ENCODE measurements at regions not wholly inside any gene's neighbourhood (a gene's known extent, or its start where the extent isn't known, plus 50 kb on each side); places are given as distances from the start of the nearest gene placed in this dataset.

- TF ChIP-seq CTCF (IDR thresholded peaks at IDR 0.05): no peak
- intact Hi-C loops (cut with DNase I): no loop called here
- Histone ChIP-seq H3K27me3 (no peaks in the 10 kb centered on the region), H3K4me3 (no peak overlapping the region), H3K4me1 (no peaks in the 10 kb centered on the region), H3K9ac (ENCODE audit: low read depth in 2 of 2, low read length in 2 of 2) (no peak overlapping the region), H3K27ac (no peak overlapping the region), H3K9me3 (no peaks in the 10 kb centered on the region), H3K36me3 (no peaks in the 10 kb centered on the region)
- no peak for DNase-seq
Observed at GRCh38 chr3:117700573-117701360, 991.2 kb downstream of the TUSC7 start.

- no peak for DNase-seq
- no peak overlapping the region for H3K27ac ChIP-seq
- no peaks in the 10 kb centered on the region for H3K9me3 ChIP-seq
- H3K4me3 ChIP-seq: no peak overlapping the region
- no peak overlapping the region for H3K9ac ChIP-seq (ENCODE audit: low read depth in 2 of 2, low read length in 2 of 2)
- H3K27me3 ChIP-seq: no peaks in the 10 kb centered on the region
- H3K36me3 ChIP-seq: no peaks in the 10 kb centered on the region
- no peak for TF ChIP-seq CTCF (IDR thresholded peaks at IDR 0.05)
- intact Hi-C loops (cut with DNase I): no loop called here
- H3K4me1 ChIP-seq: no peaks in the 10 kb centered on the region
Observed at GRCh38 chr3:117705011-117705410, 995.4 kb downstream of the TUSC7 start.

GRCh38 chr3:117706037-117706436 is 996.5 kb downstream of the TUSC7 start:
- DNase-seq: no peak
- intact Hi-C loops (cut with DNase I): no loop called here
- H3K9ac ChIP-seq (ENCODE audit: low read depth in 2 of 2, low read length in 2 of 2): no peak overlapping the region

GRCh38 chr3:117706756-117707155 is 997.2 kb downstream of the TUSC7 start:
- Histone ChIP-seq H3K4me1 (no peaks in the 10 kb centered on the region), H3K27me3 (no peaks in the 10 kb centered on the region), H3K9me3 (no peaks in the 10 kb centered on the region), H3K9ac (ENCODE audit: low read depth in 2 of 2, low read length in 2 of 2) (no peak overlapping the region), H3K27ac (no peak overlapping the region), H3K4me3 (no peak overlapping the region), H3K36me3 (no peaks in the 10 kb centered on the region)
- intact Hi-C loops (cut with DNase I): no loop called here
- DNase-seq: no peak
- TF ChIP-seq CTCF (IDR thresholded peaks at IDR 0.05): no peak

More at GRCh38 chr3:117706037-117706436, 996.5 kb downstream of the TUSC7 start:
- no peak for TF ChIP-seq CTCF (IDR thresholded peaks at IDR 0.05)
- no peaks in the 10 kb centered on the region for H3K27me3 ChIP-seq
- no peak overlapping the region for H3K27ac ChIP-seq
- H3K4me3 ChIP-seq: no peak overlapping the region
- no peaks in the 10 kb centered on the region for H3K4me1 ChIP-seq
- H3K36me3 ChIP-seq: no peaks in the 10 kb centered on the region
- H3K9me3 ChIP-seq: no peaks in the 10 kb centered on the region

GRCh38 chr3:117708601-117709000 is 999.0 kb downstream of the TUSC7 start:
- Histone ChIP-seq H3K27ac (no peak overlapping the region), H3K9me3 (no peaks in the 10 kb centered on the region), H3K4me1 (no peaks in the 10 kb centered on the region), H3K9ac (ENCODE audit: low read depth in 2 of 2, low read length in 2 of 2) (no peak overlapping the region), H3K27me3 (no peaks in the 10 kb centered on the region), H3K4me3 (no peak overlapping the region), H3K36me3 (no peaks in the 10 kb centered on the region)
- no peak for DNase-seq
- intact Hi-C loops (cut with DNase I): no loop called here
- TF ChIP-seq CTCF (IDR thresholded peaks at IDR 0.05): no peak

Data from colonic mucosa (tissue), 4 donors.